PC-3 (cell line): ENCODE measurements at regions not wholly inside any gene's neighbourhood (a gene's known extent, or its start where the extent isn't known, plus 50 kb on each side); places are given as distances from the start of the nearest gene placed in this dataset.

Source experiments
- EZH2 ChIP-seq: fragments of 300-600 bp; sonication (generic); IDR thresholded peaks from one replicate; pipeline ENCODE4 v1.6.1; 2017; ENCODE audit warnings: antibody characterized with exemption, mild to moderate bottlenecking, low read length; ENCODE audit not compliant: unreplicated experiment
- TF ChIP-seq, protein P1 (sequence below): fragments of 300-600 bp; sonication (generic); conservative IDR thresholded peaks from 2 replicates; pipeline ENCODE4 v1.5.1; 2017; ENCODE audit warnings: antibody characterized with exemption, low read depth, mild to moderate bottlenecking, low read length

DNA sequence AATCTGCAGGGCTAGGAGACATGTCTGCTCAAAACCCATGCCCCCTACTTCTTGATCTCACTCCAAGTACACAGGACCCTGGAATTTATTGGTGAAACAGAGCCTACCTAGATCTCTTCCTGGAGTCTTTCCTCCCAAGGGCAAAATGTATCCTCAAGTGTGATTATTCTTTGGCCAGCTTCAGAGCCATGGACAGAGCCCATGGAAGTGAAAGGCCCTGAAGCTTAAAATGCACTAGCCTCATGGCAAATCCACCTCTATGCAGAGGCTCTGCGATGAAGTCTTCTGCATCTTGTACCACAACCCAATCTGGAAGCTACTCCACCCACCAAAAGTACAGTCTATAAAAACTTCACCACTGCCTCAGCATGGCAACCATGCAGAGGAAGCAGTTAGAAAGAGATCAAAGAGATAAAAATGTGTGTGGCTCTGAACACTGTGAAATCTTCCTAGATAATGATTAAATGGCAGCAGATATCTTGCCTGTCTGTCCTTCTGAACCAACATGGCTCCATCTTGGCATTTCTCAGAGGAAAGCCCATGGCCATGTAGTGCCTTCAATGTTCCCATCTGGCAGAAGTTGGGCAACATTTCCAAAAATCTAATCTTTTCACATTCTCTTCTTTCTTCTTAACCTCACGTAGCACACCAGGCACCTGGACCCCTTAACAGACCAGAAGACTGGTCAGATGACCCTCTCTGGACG is 142.9 kb upstream of the KLF7 start:
- TF ChIP-seq, protein P1, sequence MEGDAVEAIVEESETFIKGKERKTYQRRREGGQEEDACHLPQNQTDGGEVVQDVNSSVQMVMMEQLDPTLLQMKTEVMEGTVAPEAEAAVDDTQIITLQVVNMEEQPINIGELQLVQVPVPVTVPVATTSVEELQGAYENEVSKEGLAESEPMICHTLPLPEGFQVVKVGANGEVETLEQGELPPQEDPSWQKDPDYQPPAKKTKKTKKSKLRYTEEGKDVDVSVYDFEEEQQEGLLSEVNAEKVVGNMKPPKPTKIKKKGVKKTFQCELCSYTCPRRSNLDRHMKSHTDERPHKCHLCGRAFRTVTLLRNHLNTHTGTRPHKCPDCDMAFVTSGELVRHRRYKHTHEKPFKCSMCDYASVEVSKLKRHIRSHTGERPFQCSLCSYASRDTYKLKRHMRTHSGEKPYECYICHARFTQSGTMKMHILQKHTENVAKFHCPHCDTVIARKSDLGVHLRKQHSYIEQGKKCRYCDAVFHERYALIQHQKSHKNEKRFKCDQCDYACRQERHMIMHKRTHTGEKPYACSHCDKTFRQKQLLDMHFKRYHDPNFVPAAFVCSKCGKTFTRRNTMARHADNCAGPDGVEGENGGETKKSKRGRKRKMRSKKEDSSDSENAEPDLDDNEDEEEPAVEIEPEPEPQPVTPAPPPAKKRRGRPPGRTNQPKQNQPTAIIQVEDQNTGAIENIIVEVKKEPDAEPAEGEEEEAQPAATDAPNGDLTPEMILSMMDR, result no peak
- no peak for TF ChIP-seq EZH2
